ENCODE measurements at regions not wholly inside any gene's neighbourhood (a gene's known extent, or its start where the extent isn't known, plus 50 kb on each side); places are given as distances from the start of the nearest gene placed in this dataset.
A peak's percentile ranks its signal among the peaks of the same experiment; 100 is the strongest.

DNA sequence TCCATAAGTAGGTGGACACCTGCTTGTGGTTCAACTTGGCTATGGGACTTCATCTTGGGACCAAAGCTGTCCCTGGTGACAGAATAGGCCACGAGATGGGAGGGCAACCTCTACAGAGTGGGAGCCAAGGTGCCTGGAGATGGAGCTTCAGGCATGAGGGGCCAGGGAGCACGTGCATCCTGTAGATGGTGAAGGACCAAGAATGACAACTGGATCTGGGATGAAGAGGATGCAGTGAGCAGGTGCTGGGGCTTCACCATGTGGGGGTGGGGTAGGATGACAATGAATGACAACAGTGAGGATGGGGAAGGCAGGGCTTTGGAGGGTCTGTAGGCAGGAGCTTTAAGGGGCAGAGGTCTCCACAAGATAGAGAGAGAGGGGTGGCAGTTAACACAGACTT, 372.0 kb upstream of the B3GAT1 start:
- H3K4me3 Mint-ChIP-seq = no peak overlapping the region

DNA sequence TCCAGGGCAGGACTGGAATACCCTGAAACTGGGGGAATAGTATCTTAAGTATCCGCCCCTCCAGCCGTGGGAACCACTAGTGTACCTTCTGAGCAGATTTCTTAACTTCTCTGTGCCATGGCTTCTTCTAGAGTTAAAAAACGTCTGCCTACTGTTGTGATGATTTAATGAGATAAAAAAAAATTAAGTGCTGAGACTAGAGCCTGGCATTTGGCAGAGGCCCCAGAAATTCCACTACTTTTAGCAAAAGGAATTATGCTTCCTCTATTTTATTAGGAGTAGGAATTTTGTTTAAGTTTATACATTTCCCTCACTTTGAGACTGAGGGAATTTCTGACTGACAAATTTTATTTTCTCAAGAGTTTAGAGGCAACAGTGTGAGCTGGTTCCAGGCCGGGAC, 371.2 kb upstream of the B3GAT1 start:
- no peaks in the 10 kb centered on the region for H3K36me3 Mint-ChIP-seq
- H3K27ac Mint-ChIP-seq = no peak overlapping the region
- no peaks in the 10 kb centered on the region for H3K9me3 Mint-ChIP-seq (ENCODE audit: low read depth)
- peaks cover 9% of the 10 kb centered on the region for H3K27me3 Mint-ChIP-seq
- no peaks in the 10 kb centered on the region for H3K4me1 Mint-ChIP-seq (ENCODE audit: low read depth)
- H3K4me3 Mint-ChIP-seq = no peak overlapping the region

More for the DNA sequence above, 372.0 kb upstream of the B3GAT1 start:
- Mint-ChIP-seq H3K4me1 (ENCODE audit: low read depth) (no peaks in the 10 kb centered on the region), H3K27me3 (peaks cover 9% of the 10 kb centered on the region), H3K9me3 (ENCODE audit: low read depth) (no peaks in the 10 kb centered on the region), H3K27ac (no peak overlapping the region), H3K36me3 (no peaks in the 10 kb centered on the region)

DNA sequence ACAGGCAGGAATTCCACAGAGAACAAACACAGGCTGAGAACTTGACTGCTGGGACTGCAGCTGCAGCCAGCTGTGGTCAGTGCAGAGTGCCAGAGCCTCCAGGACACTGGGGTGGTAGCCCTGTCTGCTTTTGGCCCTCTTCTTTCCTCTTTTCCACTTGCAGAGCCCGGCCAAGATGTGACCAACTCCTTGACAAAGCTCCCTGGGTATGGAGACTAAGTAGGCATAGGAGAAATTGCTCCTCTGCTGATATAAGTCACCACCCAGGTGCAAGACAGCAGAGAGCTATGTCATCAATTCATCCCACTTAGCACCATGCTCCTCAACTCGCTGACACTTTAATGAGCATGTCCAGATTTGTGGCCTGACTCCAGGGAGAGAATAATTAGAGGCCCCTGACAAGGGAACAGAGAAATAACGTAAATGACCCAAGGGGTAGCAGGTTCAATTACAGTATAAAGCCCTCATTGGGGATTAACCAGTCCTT, 369.4 kb upstream of the B3GAT1 start:
- Mint-ChIP-seq H3K36me3 (no peaks in the 10 kb centered on the region), H3K4me3 (no peak overlapping the region), H3K9me3 (ENCODE audit: low read depth) (no peaks in the 10 kb centered on the region), H3K4me1 (ENCODE audit: low read depth) (no peaks in the 10 kb centered on the region), H3K27me3 (peaks cover 8% of the 10 kb centered on the region), H3K27ac (no peak overlapping the region)

DNA sequence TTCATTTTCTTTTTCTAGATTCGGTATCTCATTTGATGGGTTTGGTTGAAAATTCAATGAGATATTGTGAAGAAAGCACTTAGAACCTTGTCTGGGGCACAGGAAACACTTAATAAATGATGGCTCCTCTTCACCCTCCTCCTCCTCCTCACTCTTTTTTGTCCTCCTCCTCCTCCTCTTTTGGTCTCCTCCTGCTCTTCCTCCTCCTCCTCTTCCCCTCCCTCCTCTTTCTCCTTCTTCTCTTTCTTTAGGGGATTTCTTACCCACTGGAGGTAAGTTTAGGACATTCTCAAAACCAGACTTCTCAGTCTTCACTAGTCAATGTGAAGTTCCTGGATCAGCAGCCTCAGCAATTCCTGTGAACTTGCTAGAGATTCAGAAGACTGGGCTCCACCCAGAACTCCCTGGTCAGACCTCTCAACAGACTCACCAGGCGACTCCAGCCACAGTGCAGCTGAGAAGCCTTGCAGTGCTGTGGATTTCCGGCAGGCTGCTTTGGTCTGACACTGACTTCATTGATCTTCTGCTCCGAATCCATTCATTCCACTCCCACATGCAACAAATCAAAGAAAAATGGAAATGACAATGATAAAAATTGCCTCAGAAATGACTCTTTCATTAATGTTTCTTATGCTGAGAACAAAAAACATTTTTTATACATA, 368.6 kb upstream of the B3GAT1 start:
- Mint-ChIP-seq H3K36me3 (no peaks in the 10 kb centered on the region), H3K27me3 (peaks cover 8% of the 10 kb centered on the region), H3K4me3 (no peak overlapping the region), H3K4me1 (ENCODE audit: low read depth) (no peaks in the 10 kb centered on the region), H3K9me3 (ENCODE audit: low read depth) (no peaks in the 10 kb centered on the region), H3K27ac (no peak overlapping the region)

DNA sequence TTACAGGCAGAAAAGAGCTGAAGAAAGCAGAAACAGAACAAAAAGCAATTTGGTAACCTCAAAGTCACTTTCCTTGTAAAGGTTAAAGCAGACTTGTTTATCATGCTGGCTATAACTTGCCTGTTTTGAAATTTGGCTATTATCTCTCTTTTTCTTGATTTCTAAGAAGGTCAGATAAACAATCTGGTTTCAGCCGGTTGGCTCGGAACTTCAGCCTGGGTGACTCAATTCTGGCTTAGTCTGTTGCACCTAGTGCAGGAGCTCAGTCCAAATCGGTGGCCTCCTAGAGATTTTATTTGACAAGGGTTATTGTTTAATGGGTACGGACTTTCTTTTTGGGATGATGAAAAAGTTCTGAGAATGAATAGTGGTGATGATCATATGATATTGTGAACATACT, 367.1 kb upstream of the B3GAT1 start:
- H3K4me1 Mint-ChIP-seq (ENCODE audit: low read depth) = no peaks in the 10 kb centered on the region
- H3K27ac Mint-ChIP-seq = no peak overlapping the region
- H3K36me3 Mint-ChIP-seq = no peaks in the 10 kb centered on the region
- peaks cover 5% of the 10 kb centered on the region for H3K27me3 Mint-ChIP-seq
- H3K9me3 Mint-ChIP-seq (ENCODE audit: low read depth) = no peaks in the 10 kb centered on the region
- no peak overlapping the region for H3K4me3 Mint-ChIP-seq

DNA sequence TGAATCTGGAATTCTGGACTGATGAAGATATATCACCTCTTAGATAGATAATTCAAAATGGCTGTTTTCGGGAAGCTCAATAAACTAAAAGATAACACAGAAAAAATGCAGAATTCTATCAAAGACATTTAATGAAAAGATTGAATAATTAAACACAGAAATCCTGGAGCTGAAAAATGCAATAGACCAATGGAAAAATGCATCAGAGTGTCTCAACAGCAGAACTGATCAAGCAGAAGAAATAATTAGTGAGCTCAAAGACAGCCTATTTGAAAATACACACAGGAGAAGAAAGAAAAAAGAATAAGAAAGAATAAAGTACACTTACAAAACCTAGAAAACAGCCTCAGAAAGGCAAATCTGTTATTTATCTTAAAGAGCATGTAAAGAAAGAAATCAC, 356.4 kb upstream of the B3GAT1 start:
- H3K36me3 Mint-ChIP-seq = no peaks in the 10 kb centered on the region
- H3K27me3 Mint-ChIP-seq = peaks cover 2% of the 10 kb centered on the region
- no peak overlapping the region for H3K4me3 Mint-ChIP-seq
- no peak overlapping the region for H3K27ac Mint-ChIP-seq
- H3K9me3 Mint-ChIP-seq (ENCODE audit: low read depth) = peaks cover 19% of the 10 kb centered on the region
- peaks cover 5% of the 10 kb centered on the region for H3K4me1 Mint-ChIP-seq (ENCODE audit: low read depth)

DNA sequence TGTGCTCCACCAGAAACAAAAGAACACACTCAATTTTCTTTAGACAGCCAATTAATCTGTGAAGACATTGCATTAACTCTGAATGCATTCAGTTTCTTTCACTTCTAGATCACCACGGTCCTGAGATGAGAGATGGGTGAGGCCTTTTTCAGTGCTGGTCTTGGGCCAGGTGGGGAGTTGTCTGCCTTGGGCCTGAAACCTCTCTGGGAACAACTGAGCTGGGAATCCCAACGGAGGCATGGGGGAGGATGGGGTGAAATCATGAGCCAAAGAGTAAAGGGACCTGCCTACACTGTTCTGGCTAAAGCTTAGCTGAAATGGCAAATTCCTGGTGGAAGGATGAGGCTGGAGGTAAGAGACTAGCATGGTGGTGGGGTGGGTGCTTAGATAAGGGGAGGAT, 353.5 kb upstream of the B3GAT1 start:
- H3K4me1 Mint-ChIP-seq (ENCODE audit: low read depth) = no peaks in the 10 kb centered on the region
- peaks cover 9% of the 10 kb centered on the region for H3K9me3 Mint-ChIP-seq (ENCODE audit: low read depth)
- H3K27me3 Mint-ChIP-seq = peaks cover 2% of the 10 kb centered on the region
- no peaks in the 10 kb centered on the region for H3K36me3 Mint-ChIP-seq
- no peak overlapping the region for H3K4me3 Mint-ChIP-seq
- H3K27ac Mint-ChIP-seq = no peak overlapping the region

DNA sequence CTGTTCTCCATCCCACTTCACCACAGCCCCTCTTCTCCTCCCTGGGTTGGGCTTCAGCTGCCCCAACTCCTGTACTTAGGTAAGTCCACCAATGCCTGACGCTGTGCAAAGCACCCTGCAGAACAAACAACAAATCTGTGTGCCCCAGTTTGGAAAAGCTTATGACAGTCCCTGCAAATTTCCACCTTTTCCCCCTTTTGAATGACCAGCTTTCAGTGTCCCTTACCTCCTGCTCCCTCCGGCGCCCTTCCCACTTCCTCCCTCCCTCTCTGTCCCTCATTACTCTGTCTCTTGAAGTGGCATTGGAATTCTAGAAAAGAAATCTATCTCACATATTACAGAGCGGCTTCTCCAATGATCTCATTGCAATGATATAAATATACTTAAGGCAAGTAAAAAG, 352.9 kb upstream of the B3GAT1 start:
- H3K9me3 Mint-ChIP-seq (ENCODE audit: low read depth) = peaks cover 9% of the 10 kb centered on the region
- no peak overlapping the region for H3K4me3 Mint-ChIP-seq
- peaks cover 2% of the 10 kb centered on the region for H3K27me3 Mint-ChIP-seq
- no peaks in the 10 kb centered on the region for H3K4me1 Mint-ChIP-seq (ENCODE audit: low read depth)
- H3K27ac Mint-ChIP-seq = no peak overlapping the region
- H3K36me3 Mint-ChIP-seq = no peaks in the 10 kb centered on the region

DNA sequence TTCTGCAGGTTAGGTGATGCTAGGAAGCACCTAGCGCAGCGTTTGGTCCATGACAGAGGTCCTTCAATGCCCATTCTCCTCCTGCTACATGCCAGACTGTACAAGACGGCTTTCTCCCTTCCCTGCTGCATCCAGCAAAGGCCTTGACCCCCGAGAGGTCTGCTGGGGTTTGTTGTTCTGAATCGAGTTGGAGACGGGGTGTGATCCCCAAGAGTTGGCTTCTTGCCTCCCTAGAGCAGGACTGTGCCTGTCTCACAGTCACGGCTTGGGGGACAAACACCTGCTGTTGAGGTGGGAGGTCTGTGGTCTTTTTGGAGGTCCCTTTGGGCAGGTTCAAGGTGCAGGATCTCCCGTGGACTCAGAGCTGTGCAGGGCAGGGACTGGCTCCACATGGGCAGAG, 352.3 kb upstream of the B3GAT1 start:
- H3K27ac Mint-ChIP-seq = no peak overlapping the region
- peaks cover 2% of the 10 kb centered on the region for H3K27me3 Mint-ChIP-seq
- H3K4me1 Mint-ChIP-seq (ENCODE audit: low read depth) = no peaks in the 10 kb centered on the region
- H3K36me3 Mint-ChIP-seq = no peaks in the 10 kb centered on the region
- peaks cover 9% of the 10 kb centered on the region for H3K9me3 Mint-ChIP-seq (ENCODE audit: low read depth)
- H3K4me3 Mint-ChIP-seq = no peak overlapping the region

DNA sequence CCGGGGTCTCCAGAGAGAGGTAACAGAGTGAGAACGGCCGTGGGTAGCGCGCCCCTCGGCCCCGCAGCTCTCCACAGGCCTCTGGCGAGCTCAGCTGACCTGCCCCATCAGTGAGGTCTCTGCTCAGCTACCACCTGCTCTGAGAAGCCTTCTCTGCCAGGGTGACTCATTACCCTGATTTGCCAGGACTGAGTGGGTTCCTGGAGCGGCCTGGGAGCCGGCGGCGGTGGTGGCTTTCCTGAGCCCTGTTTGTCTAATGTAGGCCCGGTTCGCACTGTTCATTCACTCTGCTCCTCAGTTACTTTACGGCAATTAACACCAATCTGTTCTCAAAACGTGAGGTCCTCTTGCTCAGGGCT, 351.0 kb upstream of the B3GAT1 start:
- Mint-ChIP-seq H3K4me3 (peak overlapping the region; percentile 14), H3K27me3 (peaks cover 2% of the 10 kb centered on the region), H3K27ac (no peak overlapping the region), H3K4me1 (ENCODE audit: low read depth) (no peaks in the 10 kb centered on the region), H3K9me3 (ENCODE audit: low read depth) (no peaks in the 10 kb centered on the region), H3K36me3 (no peaks in the 10 kb centered on the region)

DNA sequence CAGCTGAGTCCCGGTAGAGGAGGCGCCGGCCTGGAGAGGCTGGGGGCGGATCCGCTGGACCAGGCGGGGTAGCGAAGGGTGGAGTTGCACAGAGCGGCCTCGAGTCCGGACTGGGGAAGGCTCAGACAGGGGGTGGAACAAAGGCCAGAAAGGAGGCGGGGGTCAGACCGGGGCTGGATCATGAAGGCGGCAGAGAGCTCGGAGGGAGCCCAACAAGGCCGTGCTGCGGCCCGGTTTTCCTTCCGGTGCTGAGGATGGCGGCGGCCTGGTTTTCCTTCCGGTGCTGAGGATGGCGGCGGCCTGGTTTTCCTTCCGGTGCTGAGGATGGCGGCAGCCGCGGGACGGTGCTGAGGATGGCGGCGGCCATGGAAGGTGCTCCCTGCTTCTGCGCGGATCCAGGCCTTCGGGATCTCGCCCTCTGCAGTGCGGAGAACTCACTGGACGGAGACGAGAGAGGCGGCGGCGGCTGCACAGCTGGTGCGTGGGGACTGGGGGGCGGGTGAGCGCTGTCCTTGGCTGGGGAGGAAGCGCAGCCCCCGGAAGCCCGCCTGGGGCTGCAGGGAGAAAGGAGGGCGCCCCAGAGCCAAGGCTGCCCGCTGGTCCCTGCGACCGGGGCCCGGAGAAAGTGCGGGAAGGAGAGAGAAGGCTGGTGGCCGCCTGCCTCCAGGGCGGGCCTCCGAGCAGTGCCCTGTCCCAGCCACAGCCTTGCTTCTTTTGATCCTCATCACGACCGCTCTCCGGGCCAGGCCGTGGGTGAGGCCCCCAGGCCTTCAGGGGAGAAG, 350.4 kb upstream of the B3GAT1 start:
- H3K27ac Mint-ChIP-seq = no peak overlapping the region
- peak overlapping the region; percentile 51 for H3K4me3 Mint-ChIP-seq

DNA sequence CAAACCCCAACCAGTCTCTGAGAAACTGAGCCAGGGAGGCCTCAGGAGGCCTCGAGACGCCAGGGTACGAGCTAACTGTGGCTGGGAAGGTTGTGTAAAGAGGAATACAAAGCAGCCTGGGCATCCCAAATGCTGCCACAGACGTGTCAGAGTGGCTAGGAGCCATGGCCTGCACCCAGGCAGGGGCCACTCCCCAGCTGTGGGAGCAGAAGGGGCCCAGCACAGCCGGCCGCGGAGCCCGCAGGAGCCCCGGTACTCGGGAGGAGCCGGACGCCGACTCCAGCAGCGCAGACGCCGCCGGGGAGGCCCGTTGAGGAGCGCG, 349.8 kb upstream of the B3GAT1 start:
- H3K27ac Mint-ChIP-seq = no peak overlapping the region
- H3K4me1 Mint-ChIP-seq (ENCODE audit: low read depth) = no peaks in the 10 kb centered on the region
- H3K4me3 Mint-ChIP-seq = no peak overlapping the region
- no peaks in the 10 kb centered on the region for H3K9me3 Mint-ChIP-seq (ENCODE audit: low read depth)
- H3K36me3 Mint-ChIP-seq = no peaks in the 10 kb centered on the region
- peaks cover 2% of the 10 kb centered on the region for H3K27me3 Mint-ChIP-seq

More for the DNA sequence above, 350.4 kb upstream of the B3GAT1 start:
- Mint-ChIP-seq H3K36me3 (no peaks in the 10 kb centered on the region), H3K4me1 (ENCODE audit: low read depth) (no peaks in the 10 kb centered on the region), H3K27me3 (peaks cover 2% of the 10 kb centered on the region), H3K9me3 (ENCODE audit: low read depth) (no peaks in the 10 kb centered on the region)

DNA sequence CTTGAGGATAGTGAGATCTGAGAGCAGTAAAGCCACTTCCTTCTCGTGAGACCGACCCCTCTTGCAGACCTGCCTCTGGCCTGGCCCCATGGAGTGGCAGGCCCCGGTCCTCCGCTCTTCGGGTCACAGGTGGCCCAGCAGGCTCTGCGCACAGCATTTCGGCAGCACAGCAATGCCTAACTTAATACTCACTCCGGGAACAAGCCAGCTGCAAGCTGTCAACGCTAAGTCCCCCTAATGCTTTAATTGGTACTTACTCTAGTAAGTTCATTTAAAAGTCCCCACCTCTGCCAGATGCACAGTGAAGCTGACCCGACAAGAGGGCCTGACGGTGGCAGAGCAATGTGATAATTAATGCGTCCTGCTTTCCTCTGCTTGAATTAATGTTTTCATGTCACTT, 349.3 kb upstream of the B3GAT1 start:
- H3K4me3 Mint-ChIP-seq = no peak overlapping the region
- H3K4me1 Mint-ChIP-seq (ENCODE audit: low read depth) = no peaks in the 10 kb centered on the region
- H3K27me3 Mint-ChIP-seq = peaks cover 2% of the 10 kb centered on the region

DNA sequence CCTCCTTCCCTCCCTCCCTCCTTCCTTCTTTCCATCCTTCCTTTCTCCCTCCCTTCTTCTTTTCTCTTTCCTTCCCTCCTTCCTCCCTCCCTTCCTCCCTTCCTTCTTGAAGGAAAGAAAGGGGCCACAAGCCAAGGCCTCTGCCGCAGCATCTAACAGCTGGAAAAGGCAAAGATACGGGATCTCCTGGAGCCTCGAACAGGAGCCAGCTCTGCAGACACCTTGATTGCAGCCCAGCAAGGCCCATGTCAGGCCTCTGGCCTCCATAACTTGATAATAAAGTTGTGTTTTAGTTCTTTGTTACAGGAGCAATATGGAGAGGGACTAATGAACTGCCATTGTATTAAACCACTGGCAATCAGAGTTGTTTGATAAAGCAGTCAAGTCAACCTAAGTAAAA, 348.9 kb upstream of the B3GAT1 start:
- H3K27ac Mint-ChIP-seq = no peak overlapping the region
- H3K4me1 Mint-ChIP-seq (ENCODE audit: low read depth) = no peaks in the 10 kb centered on the region
- H3K36me3 Mint-ChIP-seq = no peaks in the 10 kb centered on the region
- peaks cover 2% of the 10 kb centered on the region for H3K27me3 Mint-ChIP-seq
- H3K9me3 Mint-ChIP-seq (ENCODE audit: low read depth) = no peaks in the 10 kb centered on the region
- H3K4me3 Mint-ChIP-seq = no peak overlapping the region

More for the DNA sequence above, 349.3 kb upstream of the B3GAT1 start:
- no peaks in the 10 kb centered on the region for H3K36me3 Mint-ChIP-seq
- no peak overlapping the region for H3K27ac Mint-ChIP-seq
- H3K9me3 Mint-ChIP-seq (ENCODE audit: low read depth) = no peaks in the 10 kb centered on the region

DNA sequence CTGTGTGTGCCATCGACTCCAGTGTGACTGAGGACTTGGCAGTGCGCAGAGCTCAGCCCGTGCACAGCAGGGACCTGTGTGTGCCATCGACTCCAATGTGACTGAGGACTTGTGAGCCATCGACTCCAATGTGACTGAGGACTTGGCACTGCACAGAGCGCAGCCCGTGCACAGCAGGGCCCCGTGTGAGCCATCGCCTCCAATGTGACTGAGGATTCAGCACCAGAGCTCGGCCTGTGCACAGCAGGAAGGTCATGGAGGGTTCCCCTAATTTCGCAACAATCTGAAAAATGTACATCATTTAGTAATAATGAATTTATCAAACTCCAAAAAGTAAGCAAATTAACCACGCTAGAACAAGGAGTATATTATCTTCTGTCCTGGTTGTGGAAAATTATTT, 348.3 kb upstream of the B3GAT1 start:
- H3K4me3 Mint-ChIP-seq = no peak overlapping the region
- no peak overlapping the region for H3K27ac Mint-ChIP-seq
- peaks cover 2% of the 10 kb centered on the region for H3K27me3 Mint-ChIP-seq
- no peaks in the 10 kb centered on the region for H3K4me1 Mint-ChIP-seq (ENCODE audit: low read depth)
- H3K36me3 Mint-ChIP-seq = no peaks in the 10 kb centered on the region
- H3K9me3 Mint-ChIP-seq (ENCODE audit: low read depth) = no peaks in the 10 kb centered on the region

DNA sequence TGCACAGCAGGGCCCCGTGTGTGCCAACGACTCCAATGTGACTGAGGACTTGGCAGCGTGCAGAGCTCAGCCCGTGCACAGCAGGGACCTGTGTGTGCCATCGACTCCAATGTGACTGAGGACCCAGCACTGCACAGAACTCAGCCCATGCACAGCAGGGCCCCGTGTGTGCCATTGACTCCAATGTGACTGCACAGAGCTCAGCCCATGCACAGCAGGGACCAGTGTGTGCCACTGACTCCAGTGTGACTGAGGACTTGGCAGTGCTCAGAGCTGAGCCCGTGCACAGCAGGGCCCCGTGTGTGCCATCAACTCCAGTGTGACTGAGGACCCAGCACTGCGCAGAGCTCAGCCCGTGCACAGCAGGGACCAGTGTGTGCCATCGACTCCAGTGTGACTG, 347.8 kb upstream of the B3GAT1 start:
- H3K4me3 Mint-ChIP-seq = no peak overlapping the region
- H3K27ac Mint-ChIP-seq = no peak overlapping the region
- peaks cover 2% of the 10 kb centered on the region for H3K27me3 Mint-ChIP-seq
- H3K4me1 Mint-ChIP-seq (ENCODE audit: low read depth) = no peaks in the 10 kb centered on the region
- no peaks in the 10 kb centered on the region for H3K9me3 Mint-ChIP-seq (ENCODE audit: low read depth)
- H3K36me3 Mint-ChIP-seq = no peaks in the 10 kb centered on the region

Measured in activated naive CD8-positive, alpha-beta T cell (primary cell).